Small intestine (tissue), 7 donors: ENCODE measurements at regions not wholly inside any gene's neighbourhood (a gene's known extent, or its start where the extent isn't known, plus 50 kb on each side); places are given as distances from the start of the nearest gene placed in this dataset.

Source experiments
- DNase-seq, 2 donors: peaks; one replicate each; pipeline versions ENCODE4 v3.0.0 to v3.0.0-alpha.2; 2013
- FAIRE-seq: peaks from 2 replicates; lab custom pipeline; 2012; peaks lifted over from hg19 to GRCh38; lab: Jason Lieb, UNC
- H3K27ac ChIP-seq, 3 donors: one replicate each; pipeline ENCODE4 v1.5.1; 2013; ENCODE audit warnings: low read length in 2 of 3, mild to moderate bottlenecking in 2 of 3, control low read depth in 1 of 3, inconsistent platforms in 1 of 3, low read depth in 1 of 3, moderate library complexity in 1 of 3
- H3K27me3 ChIP-seq, 3 donors: one replicate each; pipeline ENCODE4 v1.6.1; 2013; ENCODE audit warnings: low read length in 3 of 3, inconsistent platforms in 1 of 3; ENCODE audit not compliant: control insufficient read depth in 3 of 3, insufficient read depth in 3 of 3
- H3K36me3 ChIP-seq, 3 donors: one replicate each; pipeline ENCODE4 v1.6.1; 2013; ENCODE audit warnings: low read length in 3 of 3, inconsistent platforms in 1 of 3, low read depth in 1 of 3, mild to moderate bottlenecking in 1 of 3, moderate library complexity in 1 of 3; ENCODE audit not compliant: control insufficient read depth in 3 of 3, insufficient read depth in 2 of 3
- H3K4me1 ChIP-seq, 3 donors: one replicate each; pipeline ENCODE4 v1.6.1; 2013; ENCODE audit warnings: low read length in 2 of 3, inconsistent platforms in 1 of 3, low read depth in 1 of 3, mild to moderate bottlenecking in 1 of 3, moderate library complexity in 1 of 3; ENCODE audit not compliant: control insufficient read depth in 3 of 3, insufficient read depth in 2 of 3
- H3K4me3 ChIP-seq, 3 donors: one replicate each; pipeline ENCODE4 v1.5.1; 2013; ENCODE audit warnings: low read length in 3 of 3, control low read depth in 1 of 3, inconsistent platforms in 1 of 3, low read depth in 1 of 3, mild to moderate bottlenecking in 1 of 3, moderate library complexity in 1 of 3
- H3K9me3 ChIP-seq, 2 donors: one replicate each; pipeline ENCODE4 v1.6.1; 2013; ENCODE audit warnings: low read depth in 1 of 2, low read length in 1 of 2; ENCODE audit not compliant: control insufficient read depth in 2 of 2, insufficient read depth in 1 of 2
- WGBS, 3 donors: extraction: QIAGEN DNeasy Blood & Tissue Kit; methylation state at CpG; one replicate each; pipeline ENCODE4 v1.1.7; 2013; 5-methylcytosine and 5-hydroxymethylcytosine counted together
- donor health status: healthy with polysubstance abuse.
- donor health status: control.
- donor health status: control.
- donor health status: Bipolar disorder and iron deficiency.
- donor health status: healthy.

DNA sequence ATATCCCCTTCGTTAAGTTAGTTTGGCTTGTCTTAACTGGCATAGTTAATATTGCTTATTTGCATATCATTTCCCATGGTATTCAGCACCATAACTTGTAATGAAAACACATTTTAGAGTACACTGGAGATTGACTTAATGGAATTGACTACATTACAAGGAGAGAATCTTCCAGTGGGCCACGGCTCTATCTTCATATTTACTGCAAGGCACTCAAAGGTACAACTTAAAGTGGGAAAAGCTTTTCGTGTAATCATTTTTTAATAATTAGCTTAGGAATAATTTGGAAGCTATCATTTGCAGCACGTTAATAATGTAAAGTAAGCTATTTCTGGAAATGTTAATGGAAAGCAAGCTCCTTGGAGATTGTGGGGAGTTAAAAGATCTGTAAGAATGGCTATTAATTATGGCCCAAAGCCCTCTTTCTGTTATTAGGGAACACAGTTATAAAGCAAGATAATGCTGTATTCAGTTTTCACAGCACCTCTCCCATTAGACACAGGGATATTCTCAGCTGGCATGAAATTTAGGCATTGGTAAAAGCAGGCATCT, 551.5 kb upstream of the RGMA start:
- H3K4me3 ChIP-seq = no peak overlapping the region
- H3K27ac ChIP-seq = no peak overlapping the region
- no peak for FAIRE-seq
- no peaks in the 10 kb centered on the region for H3K27me3 ChIP-seq
- WGBS, 3 donors = 68 to 78% (median 75%) methylated on average over 4 of the region's 4 CpGs
- no peaks in the 10 kb centered on the region for H3K36me3 ChIP-seq
- no peaks in the 10 kb centered on the region for H3K4me1 ChIP-seq
- no peaks in the 10 kb centered on the region for H3K9me3 ChIP-seq
- no peak for DNase-seq

DNA sequence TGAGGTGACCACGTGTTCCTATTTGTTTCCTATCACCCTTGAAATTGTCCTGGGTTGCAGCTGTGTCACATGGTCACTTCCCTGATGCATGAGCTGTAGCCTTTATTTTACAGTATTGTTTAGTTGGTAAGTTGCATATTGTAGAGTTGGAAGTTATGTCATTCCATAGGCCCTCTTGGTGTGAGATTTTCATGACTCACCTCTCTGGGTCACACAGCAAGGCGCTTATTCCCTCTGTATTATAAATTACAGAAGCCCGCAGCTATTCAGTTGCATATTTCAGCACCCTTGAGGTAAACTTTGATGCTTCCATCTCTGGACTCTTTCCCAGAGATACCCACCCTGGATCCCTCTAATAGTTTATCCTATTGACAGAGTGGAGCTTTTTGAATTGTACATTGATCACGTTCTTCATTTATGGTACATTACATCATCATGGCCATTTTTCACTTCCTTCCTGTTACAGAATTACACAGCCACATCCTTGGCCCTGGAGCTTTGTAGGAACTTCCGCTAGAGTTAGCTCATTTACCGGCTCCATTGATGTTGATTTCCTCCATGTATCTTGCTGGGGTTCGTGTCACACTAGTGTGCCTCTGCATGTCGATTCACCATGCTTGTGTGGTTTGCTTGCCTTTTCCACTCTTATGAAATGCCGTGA, 543.1 kb upstream of the RGMA start:
- no peaks in the 10 kb centered on the region for H3K4me1 ChIP-seq
- no peaks in the 10 kb centered on the region for H3K27me3 ChIP-seq
- DNase-seq (no peak), FAIRE-seq (no peak)
- WGBS, 3 donors = 72 to 83% (median 73%) methylated on average over 9 of the region's 9 CpGs
- H3K27ac ChIP-seq = no peak overlapping the region
- no peaks in the 10 kb centered on the region for H3K9me3 ChIP-seq
- no peaks in the 10 kb centered on the region for H3K36me3 ChIP-seq
- H3K4me3 ChIP-seq = no peak overlapping the region

- Histone ChIP-seq H3K27ac (no peak overlapping the region), H3K9me3 (no peaks in the 10 kb centered on the region), H3K27me3 (no peaks in the 10 kb centered on the region), H3K36me3 (no peaks in the 10 kb centered on the region), H3K4me3 (no peak overlapping the region), H3K4me1 (no peaks in the 10 kb centered on the region)
- WGBS, 3 donors = 69 to 73% (median 69%) methylated on average over 5 of the region's 5 CpGs
- no peak for DNase-seq
- FAIRE-seq = no peak
Observed at GRCh38 chr15:93619597-93619996, 530.6 kb upstream of the RGMA start.

GRCh38 chr15:93617443-93617842, 528.4 kb upstream of the RGMA start:
- Histone ChIP-seq H3K27me3 (no peaks in the 10 kb centered on the region), H3K4me3 (no peak overlapping the region), H3K9me3 (no peaks in the 10 kb centered on the region), H3K27ac (no peak overlapping the region), H3K36me3 (no peaks in the 10 kb centered on the region), H3K4me1 (no peaks in the 10 kb centered on the region)
- FAIRE-seq = no peak
- DNase-seq = no peak

DNA sequence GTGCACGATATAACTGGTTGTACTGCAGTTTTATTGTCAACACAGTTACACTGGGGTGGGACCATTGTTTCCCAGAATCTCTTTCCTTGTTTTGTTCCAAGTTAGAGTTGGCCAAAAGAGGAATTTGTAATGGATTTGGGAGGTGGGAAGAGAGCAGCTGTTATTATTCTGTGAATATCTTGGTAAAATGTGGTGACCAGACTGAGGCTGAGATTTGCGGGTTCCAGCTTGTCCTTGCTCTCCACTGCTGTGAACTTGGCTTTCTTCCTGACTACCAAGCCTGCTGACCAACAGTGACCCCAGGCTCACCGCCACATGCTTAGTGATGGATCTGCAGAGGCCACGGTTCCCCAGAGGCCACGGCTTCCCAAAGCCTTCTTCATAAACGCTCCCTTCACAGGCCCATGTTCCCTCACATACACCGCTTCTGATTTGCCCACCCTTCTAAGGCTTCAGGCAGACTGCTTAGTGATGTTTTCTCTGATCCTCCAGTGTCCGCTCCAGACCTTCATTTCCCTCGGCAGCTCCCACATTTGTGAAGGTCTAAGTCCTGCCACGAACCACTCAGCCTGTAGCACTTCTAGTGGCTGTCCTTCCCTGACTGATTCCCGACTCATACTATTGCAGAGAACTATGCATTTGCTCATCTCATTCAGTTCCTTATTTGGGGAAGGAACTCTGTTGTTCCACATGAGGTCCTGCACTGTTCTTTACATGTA, 525.5 kb upstream of the RGMA start:
- H3K27ac ChIP-seq = no peak overlapping the region
- no peaks in the 10 kb centered on the region for H3K36me3 ChIP-seq
- H3K9me3 ChIP-seq = no peaks in the 10 kb centered on the region
- DNase-seq = no peak
- H3K4me3 ChIP-seq = no peak overlapping the region
- 78 to 79% (median 79%) methylated on average over 11 of the region's 11 CpGs for WGBS, 3 donors
- no peak for FAIRE-seq
- no peaks in the 10 kb centered on the region for H3K4me1 ChIP-seq
- no peaks in the 10 kb centered on the region for H3K27me3 ChIP-seq

DNA sequence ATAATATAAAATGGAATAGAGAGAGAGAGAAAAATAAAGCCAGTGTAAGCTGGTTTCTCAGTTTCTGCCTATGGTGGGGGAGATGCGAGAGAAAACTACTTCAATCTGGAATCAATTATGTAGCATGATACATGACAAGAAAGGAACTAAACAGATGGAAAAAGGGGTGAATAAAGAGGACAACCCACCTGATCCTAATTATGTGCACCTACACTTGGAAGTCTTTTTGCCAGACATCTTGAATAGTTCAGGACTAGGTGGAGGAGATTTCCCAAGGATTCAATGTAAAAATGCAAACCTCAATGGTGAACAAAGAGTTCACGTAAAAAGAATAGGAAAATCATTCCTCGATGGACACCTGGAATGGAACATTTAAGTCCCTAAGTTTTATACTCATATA, 524.4 kb upstream of the RGMA start:
- Histone ChIP-seq H3K36me3 (no peaks in the 10 kb centered on the region), H3K4me3 (no peak overlapping the region), H3K9me3 (no peaks in the 10 kb centered on the region), H3K4me1 (no peaks in the 10 kb centered on the region), H3K27ac (no peak overlapping the region), H3K27me3 (no peaks in the 10 kb centered on the region)
- WGBS, 3 donors = 90 to 95% (median 93%) methylated on average over 3 of the region's 3 CpGs
- FAIRE-seq = no peak
- no peak for DNase-seq

DNA sequence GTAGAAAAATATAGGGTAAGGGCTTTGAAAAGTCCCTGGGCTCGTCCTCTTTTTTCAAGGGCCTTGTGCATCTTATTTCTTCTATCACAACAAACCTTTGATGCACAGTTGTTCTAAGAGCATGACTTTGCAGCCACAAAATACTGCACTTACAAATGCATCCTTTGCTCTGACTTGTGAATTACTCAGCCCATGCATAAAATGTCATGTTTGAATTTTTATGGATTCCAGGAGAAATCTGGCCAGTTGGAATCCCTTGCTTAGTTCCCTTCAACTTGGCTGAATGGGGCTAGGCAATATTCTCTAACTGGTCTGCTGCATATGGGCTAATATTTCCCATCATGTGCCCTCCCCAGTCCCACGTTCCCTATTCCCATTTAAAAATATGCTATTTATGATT, 523.9 kb upstream of the RGMA start:
- Histone ChIP-seq H3K36me3 (no peaks in the 10 kb centered on the region), H3K27ac (no peak overlapping the region), H3K4me1 (no peaks in the 10 kb centered on the region), H3K9me3 (no peaks in the 10 kb centered on the region), H3K4me3 (no peak overlapping the region), H3K27me3 (no peaks in the 10 kb centered on the region)
- no peak for DNase-seq
- FAIRE-seq = no peak
- 62 to 72% (median 69%) methylated on average over 2 of the region's 2 CpGs for WGBS, 3 donors

GRCh38 chr15:93610944-93611343, 521.9 kb upstream of the RGMA start:
- 78 to 88% (median 83%) methylated on average over 8 of the region's 8 CpGs for WGBS, 3 donors

More at GRCh38 chr15:93610944-93611343, 521.9 kb upstream of the RGMA start:
- no peaks in the 10 kb centered on the region for H3K36me3 ChIP-seq
- no peak overlapping the region for H3K27ac ChIP-seq
- H3K4me1 ChIP-seq = no peaks in the 10 kb centered on the region
- no peaks in the 10 kb centered on the region for H3K27me3 ChIP-seq
- H3K9me3 ChIP-seq = no peaks in the 10 kb centered on the region
- no peak for DNase-seq
- FAIRE-seq = no peak
- H3K4me3 ChIP-seq = no peak overlapping the region
